ENCODE measurements at regions not wholly inside any gene's neighbourhood (a gene's known extent, or its start where the extent isn't known, plus 50 kb on each side); places are given as distances from the start of the nearest gene placed in this dataset.

DNA sequence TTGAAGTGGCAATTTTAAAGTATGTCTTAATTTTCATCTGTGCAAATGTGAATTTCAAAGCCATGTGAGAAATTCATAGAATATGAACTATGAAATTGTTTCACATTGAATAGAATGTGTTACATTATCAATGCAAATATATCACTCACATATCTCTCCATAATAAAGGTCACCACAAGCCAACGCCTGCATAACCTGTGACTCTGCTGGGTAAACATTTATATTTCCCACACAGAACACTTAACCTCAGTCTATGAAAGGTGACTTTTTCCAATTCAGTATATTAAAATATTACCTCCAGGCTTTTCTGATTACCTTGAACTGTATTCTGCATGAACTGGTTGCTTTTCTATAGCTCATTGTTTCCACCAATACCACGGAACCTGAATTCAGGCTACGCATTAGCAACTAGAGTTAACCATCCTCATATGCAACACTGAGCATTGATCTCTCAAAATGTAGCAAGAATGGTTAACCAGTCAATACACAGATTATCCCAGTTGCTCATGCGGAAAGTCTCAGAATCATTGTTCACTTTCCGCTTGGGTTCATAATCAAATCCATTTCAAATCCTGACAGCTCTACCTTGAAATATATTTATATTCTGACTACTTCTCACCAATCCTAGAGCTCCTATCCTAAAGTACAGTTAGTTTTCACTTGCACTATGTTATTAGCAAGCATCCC, 126.6 kb upstream of the TYRP1 start:
- no peak for DNase-seq (ENCODE audit: low read depth)
- TF ChIP-seq, protein P1, sequence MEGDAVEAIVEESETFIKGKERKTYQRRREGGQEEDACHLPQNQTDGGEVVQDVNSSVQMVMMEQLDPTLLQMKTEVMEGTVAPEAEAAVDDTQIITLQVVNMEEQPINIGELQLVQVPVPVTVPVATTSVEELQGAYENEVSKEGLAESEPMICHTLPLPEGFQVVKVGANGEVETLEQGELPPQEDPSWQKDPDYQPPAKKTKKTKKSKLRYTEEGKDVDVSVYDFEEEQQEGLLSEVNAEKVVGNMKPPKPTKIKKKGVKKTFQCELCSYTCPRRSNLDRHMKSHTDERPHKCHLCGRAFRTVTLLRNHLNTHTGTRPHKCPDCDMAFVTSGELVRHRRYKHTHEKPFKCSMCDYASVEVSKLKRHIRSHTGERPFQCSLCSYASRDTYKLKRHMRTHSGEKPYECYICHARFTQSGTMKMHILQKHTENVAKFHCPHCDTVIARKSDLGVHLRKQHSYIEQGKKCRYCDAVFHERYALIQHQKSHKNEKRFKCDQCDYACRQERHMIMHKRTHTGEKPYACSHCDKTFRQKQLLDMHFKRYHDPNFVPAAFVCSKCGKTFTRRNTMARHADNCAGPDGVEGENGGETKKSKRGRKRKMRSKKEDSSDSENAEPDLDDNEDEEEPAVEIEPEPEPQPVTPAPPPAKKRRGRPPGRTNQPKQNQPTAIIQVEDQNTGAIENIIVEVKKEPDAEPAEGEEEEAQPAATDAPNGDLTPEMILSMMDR (IDR thresholded peaks at IDR 0.05; ENCODE audit: low read depth, low read length, missing control alignments): no peak
- no peak overlapping the region for H3K4me3 ChIP-seq (ENCODE audit: low read depth, low read length)

DNA sequence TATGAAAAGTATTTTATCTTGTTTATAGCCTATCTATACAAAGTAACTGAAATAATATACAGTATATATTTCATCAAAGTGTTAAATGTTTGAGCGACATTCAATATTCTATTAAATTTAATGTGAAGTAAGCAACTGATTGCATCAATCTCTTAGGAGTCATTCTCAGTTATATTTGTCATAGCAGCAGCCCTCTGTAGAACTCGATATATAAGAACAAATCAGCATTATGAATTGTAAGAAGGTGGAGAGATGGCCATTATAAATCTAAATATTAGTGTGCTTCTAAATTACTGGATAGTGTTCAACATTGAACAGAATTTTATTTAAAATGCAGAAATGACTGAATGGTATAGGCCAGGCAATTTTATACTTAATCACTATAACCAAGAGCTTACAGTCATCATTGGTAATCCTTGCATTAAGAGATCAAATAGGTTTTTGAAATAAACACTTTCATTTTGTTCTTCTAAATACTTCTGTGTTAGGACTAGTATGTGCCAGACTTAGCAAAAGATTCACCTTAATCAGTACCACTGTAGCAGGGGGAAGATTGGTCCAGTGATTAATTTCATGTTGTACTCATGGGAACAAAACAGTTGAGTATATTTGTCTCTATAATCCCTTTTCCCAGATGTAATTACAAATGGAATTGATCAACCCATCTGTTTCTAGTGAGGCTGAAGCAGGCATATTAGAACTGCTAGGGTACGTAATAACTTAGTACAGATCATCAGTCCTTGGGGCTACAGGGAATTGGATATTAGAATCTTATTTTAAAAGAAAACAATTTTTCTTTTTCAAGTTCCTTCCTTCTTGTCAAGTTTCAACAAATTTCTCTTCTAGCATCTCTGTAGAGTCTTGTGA, 108.3 kb upstream of the TYRP1 start:
- TF ChIP-seq, protein P1 (IDR thresholded peaks at IDR 0.05; ENCODE audit: low read depth, low read length, missing control alignments): no peak

DNA sequence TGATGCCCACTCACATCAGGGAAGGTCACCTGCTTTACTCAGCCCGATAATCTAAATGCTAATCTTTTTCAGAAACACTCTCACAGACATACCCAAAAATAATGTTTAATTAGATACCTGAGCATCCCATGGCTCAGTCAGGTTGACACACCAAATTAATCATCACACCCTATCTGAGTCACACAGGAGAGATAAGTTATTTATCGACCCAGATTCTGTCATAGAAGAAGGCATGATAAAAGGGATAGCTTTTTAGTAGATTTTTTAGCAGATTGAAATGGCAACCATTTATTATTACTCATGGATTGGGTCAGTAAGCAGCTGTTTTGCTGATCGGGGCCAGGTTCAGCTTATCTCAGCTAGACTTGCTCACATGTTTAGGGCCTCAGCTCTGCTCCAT, 97.8 kb upstream of the TYRP1 start:
- TF ChIP-seq, protein P1 (IDR thresholded peaks at IDR 0.05; ENCODE audit: low read depth, low read length, missing control alignments): no peak
- no peak for DNase-seq (ENCODE audit: low read depth)

More for the DNA sequence above, 108.3 kb upstream of the TYRP1 start:
- H3K4me3 ChIP-seq (ENCODE audit: low read depth, low read length): no peak overlapping the region
- DNase-seq (ENCODE audit: low read depth): no peak

DNA sequence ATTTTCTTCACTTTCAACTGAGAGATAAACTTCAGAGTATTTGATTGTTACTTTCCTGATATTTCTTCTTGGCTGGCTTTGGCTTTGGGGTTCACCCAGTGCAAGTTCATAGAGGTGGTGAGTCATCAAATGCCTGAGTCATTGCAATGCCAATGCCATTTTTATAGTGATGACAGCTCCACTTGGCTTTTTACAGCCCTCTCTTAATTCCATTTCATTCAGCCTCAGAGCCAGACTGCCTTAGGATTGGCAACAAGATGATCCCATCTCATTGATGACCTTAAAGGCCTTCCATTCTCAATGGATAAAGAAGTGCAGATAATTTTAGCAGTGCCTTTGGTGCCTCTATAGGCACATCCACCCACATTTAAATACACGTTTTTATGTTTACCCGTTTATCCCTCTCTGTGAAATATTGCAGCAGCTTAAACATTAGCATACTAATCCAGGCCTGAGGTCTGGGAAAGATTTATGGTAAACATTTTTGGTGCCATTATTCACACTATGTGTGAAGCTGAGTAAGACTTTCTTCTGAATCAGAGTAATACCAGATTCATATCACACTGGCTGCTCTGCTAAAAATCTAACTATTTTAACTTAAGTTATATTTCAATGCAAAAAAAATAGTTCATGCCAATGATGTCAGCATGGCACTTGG, 88.9 kb upstream of the TYRP1 start:
- no peak for DNase-seq (ENCODE audit: low read depth)
- H3K4me3 ChIP-seq (ENCODE audit: low read depth, low read length): no peak overlapping the region
- TF ChIP-seq, protein P1 (IDR thresholded peaks at IDR 0.05; ENCODE audit: low read depth, low read length, missing control alignments): no peak

More for the DNA sequence above, 97.8 kb upstream of the TYRP1 start:
- no peak overlapping the region for H3K4me3 ChIP-seq (ENCODE audit: low read depth, low read length)

DNA sequence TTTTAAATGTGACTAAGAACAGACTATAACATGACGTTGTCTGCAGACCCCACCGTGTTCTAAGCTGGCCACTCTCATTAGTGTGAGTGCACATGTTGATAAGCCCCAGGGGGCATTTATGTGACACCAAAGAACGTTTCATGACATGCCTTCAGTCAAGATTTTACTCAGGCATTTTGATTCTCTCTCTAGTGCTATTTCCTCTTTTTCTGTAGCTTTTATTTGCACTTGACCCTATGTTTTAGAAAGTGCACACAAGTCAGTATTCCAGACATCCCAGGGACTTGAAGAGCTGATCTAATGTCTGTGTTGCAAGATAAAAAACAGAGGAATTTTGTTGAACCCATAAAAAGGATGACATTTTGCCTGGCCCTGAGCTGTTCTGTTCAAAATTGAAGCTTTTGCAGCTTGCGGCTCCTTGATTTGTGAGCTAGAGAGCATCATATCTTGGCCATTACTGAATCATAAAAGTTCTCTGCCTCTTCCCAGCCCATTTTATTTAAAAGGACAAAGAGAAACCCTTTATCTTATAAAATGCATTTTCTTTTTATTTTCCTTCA, 80.9 kb upstream of the TYRP1 start:
- DNase-seq (ENCODE audit: low read depth): no peak
- no peak overlapping the region for H3K4me3 ChIP-seq (ENCODE audit: low read depth, low read length)
- TF ChIP-seq, protein P1 (IDR thresholded peaks at IDR 0.05; ENCODE audit: low read depth, low read length, missing control alignments): no peak

DNA sequence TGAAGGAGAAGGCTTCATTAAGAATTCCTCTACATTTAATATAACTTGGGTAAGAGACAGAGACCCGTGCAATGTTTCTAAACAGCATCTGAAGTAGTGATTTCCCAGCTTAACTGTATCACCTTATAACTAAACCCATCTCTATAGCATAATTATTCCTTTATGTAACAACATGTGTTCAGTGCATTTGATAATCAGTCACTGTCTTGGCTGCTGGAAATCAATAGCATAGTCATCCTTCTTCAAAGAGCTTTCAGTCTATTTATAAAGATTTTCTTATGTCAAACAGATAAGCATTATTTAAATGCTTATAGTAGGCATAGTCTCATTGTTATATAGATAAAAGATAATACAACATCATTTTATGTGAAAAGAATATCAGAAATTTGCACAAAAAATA, 80.1 kb upstream of the TYRP1 start:
- TF ChIP-seq, protein P1 (IDR thresholded peaks at IDR 0.05; ENCODE audit: low read depth, low read length, missing control alignments): no peak
- no peak for DNase-seq (ENCODE audit: low read depth)

More for the DNA sequence above, 80.1 kb upstream of the TYRP1 start:
- no peak overlapping the region for H3K4me3 ChIP-seq (ENCODE audit: low read depth, low read length)
